ENCODE measurements at regions not wholly inside any gene's neighbourhood (a gene's known extent, or its start where the extent isn't known, plus 50 kb on each side); places are given as distances from the start of the nearest gene placed in this dataset.

DNA sequence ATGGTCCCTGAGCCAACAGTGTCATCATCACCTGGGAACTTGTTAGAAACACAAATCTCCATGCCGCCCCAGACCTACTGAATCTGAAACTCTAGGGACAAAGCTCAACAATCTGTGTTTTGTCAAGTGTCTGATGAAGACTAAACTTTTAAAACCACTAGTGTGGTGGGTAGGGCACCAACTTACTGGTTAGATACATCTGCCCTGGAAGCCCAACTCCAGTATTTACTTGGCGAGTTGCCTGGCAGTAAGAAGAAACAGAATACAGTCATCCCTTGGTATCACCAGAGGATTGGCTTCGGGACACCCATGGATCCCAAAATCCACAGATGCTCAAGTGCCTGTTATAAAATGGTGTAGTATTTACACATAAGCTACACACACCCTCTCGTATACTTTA is 367.9 kb upstream of the DUSP10 start:
- TF ChIP-seq ZNF274 (IDR thresholded peaks at IDR 0.05; ENCODE audit: low read depth, low read length): no peak
- no peak for TF ChIP-seq SUZ12 (IDR thresholded peaks at IDR 0.05; ENCODE audit: extremely low read depth, insufficient read depth, insufficient read length)
- TF ChIP-seq YY1 (IDR thresholded peaks at IDR 0.05; ENCODE audit: insufficient read depth, insufficient read length): no peak

All from NT2/D1 (cell line).